ENCODE measurements at regions not wholly inside any gene's neighbourhood (a gene's known extent, or its start where the extent isn't known, plus 50 kb on each side); places are given as distances from the start of the nearest gene placed in this dataset.

DNA sequence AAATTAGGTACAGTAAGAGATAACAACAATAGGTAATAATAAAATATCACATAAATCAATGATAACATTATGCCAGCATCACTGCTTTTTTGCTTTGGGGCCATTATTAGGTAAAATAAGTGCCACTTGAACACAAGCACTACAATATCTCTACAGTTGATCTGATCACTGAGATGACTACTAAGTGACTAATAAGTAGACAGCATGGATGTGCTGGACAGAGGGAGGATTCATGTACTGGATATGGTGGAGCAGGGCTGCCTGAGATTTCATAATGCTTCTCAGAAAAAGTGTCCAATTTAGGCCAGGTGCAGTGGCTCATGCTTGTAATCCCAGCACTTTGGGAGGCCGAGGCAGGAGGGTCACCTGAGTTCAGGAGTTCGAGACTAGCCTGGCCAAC lies 137.8 kb upstream of the IL1RAPL2 start:
- Histone ChIP-seq H3K27ac (ENCODE audit: low read length) (no peak overlapping the region), H3K9me3 (ENCODE audit: control insufficient read depth, insufficient read depth, low read depth, low read length) (no peaks in the 10 kb centered on the region), H3K27me3 (ENCODE audit: control insufficient read depth, insufficient read depth, low read length) (no peaks in the 10 kb centered on the region), H3K4me1 (ENCODE audit: control insufficient read depth, insufficient read depth, low read length) (no peaks in the 10 kb centered on the region), H3K36me3 (ENCODE audit: control insufficient read depth, insufficient read depth, low read length) (no peaks in the 10 kb centered on the region), H3K4me3 (ENCODE audit: low read depth in 2 of 2, low read length in 2 of 2) (no peak overlapping the region)
- no TSS peak for BruUV-seq (replicated peaks)
- CTCF ChIA-PET: no interaction called here
- POLR2A ChIA-PET: no interaction called here
- TF ChIP-seq TCF7L2 (IDR thresholded peaks at IDR 0.05; ENCODE audit: low read depth, low read length) (no peak), POLR2AphosphoS5 (IDR thresholded peaks at IDR 0.05; ENCODE audit: low read depth, low read length) (no peak), SIN3A (IDR thresholded peaks at IDR 0.05; ENCODE audit: borderline replicate concordance, insufficient read depth, low read depth, low read length) (no peak), CTCF (IDR thresholded peaks at IDR 0.05) (no peak), REST (IDR thresholded peaks at IDR 0.05; ENCODE audit: insufficient read depth in 1 of 2, low read depth in 2 of 2, low read length in 1 of 2) (no peak)
- ATAC-seq (no peak), DNase-seq (ENCODE audit: low read depth, low spot score) (no peak)
- in situ Hi-C loops (cut with HindIII; ENCODE audit: low pct_unique_long_range_greater_than_20kb, low sequenced_read_pairs) (no loop called here), intact Hi-C loops (cut with micrococcal nuclease; ENCODE audit: unreplicated experiment) (no loop called here)

DNA sequence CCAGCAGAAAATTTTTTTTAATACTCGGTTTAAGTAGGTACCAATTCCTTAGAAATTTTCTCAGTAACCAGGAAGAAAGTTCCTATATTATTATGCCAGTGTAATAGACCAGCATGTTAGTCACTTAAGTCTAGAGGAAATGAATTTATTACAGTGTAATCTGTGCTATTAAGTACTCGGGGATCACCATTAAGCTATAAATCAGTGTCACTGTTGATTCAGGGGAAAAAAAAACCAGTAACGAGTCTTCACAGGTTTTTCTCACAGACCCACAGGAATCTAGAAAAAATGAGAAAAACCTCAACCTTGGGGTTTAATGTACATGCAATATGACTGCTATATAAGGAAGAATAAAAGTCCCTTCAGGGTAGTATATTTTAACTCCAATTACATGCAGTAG lies 138.3 kb upstream of the IL1RAPL2 start:
- no peaks in the 10 kb centered on the region for H3K4me1 ChIP-seq (ENCODE audit: control insufficient read depth, insufficient read depth, low read length)
- H3K9me3 ChIP-seq (ENCODE audit: control insufficient read depth, insufficient read depth, low read depth, low read length): no peaks in the 10 kb centered on the region
- H3K4me3 ChIP-seq (ENCODE audit: low read depth in 2 of 2, low read length in 2 of 2): no peak overlapping the region
- intact Hi-C loops (cut with micrococcal nuclease; ENCODE audit: unreplicated experiment) (no loop called here), in situ Hi-C loops (cut with HindIII; ENCODE audit: low pct_unique_long_range_greater_than_20kb, low sequenced_read_pairs) (no loop called here)
- POLR2A ChIA-PET: no interaction called here
- DNase-seq (ENCODE audit: low read depth, low spot score) (no peak), ATAC-seq (no peak)
- no peak overlapping the region for H3K27ac ChIP-seq (ENCODE audit: low read length)
- no peaks in the 10 kb centered on the region for H3K36me3 ChIP-seq (ENCODE audit: control insufficient read depth, insufficient read depth, low read length)
- CTCF ChIA-PET: no interaction called here
- no TSS peak for BruUV-seq (replicated peaks)
- no peak for TF ChIP-seq SIN3A (IDR thresholded peaks at IDR 0.05; ENCODE audit: borderline replicate concordance, insufficient read depth, low read depth, low read length)
- TF ChIP-seq CTCF (IDR thresholded peaks at IDR 0.05): no peak
- TF ChIP-seq REST (IDR thresholded peaks at IDR 0.05; ENCODE audit: insufficient read depth in 1 of 2, low read depth in 2 of 2, low read length in 1 of 2): no peak
- H3K27me3 ChIP-seq (ENCODE audit: control insufficient read depth, insufficient read depth, low read length): no peaks in the 10 kb centered on the region

Data from Panc1 (cell line).